GM10847 (cell line): ENCODE measurements at regions not wholly inside any gene's neighbourhood (a gene's known extent, or its start where the extent isn't known, plus 50 kb on each side); places are given as distances from the start of the nearest gene placed in this dataset.

Experiments used
- POLR2A ChIP-seq: IDR thresholded peaks from 2 replicates; pipeline ENCODE4 v1.6.1; 2011; ENCODE audit not compliant: insufficient read length; ENCODE audit errors: extremely low read depth

GRCh38 chr22:22697377-22698117 lies 53.1 kb downstream of the GGTLC2 start:
- TF ChIP-seq POLR2A: no peak

- TF ChIP-seq POLR2A: no peak
Observed at GRCh38 chr22:22698263-22698750, 53.9 kb downstream of the GGTLC2 start.

GRCh38 chr22:22700631-22701030 lies 56.2 kb downstream of the GGTLC2 start:
- no peak for TF ChIP-seq POLR2A

- no peak for TF ChIP-seq POLR2A
Observed at GRCh38 chr22:22702237-22703202, 58.1 kb downstream of the GGTLC2 start.

- no peak for TF ChIP-seq POLR2A
Observed at GRCh38 chr22:22703203-22703570, 58.8 kb downstream of the GGTLC2 start.

- no peak for TF ChIP-seq POLR2A
Observed at GRCh38 chr22:22703715-22704114, 59.3 kb downstream of the GGTLC2 start.

- no peak for TF ChIP-seq POLR2A
Observed at GRCh38 chr22:22704156-22704946, 59.9 kb downstream of the GGTLC2 start.

GRCh38 chr22:22705328-22706100 lies 61.1 kb downstream of the GGTLC2 start:
- TF ChIP-seq POLR2A: no peak

- TF ChIP-seq POLR2A: no peak
Observed at GRCh38 chr22:22706253-22706915, 62.0 kb downstream of the GGTLC2 start.

GRCh38 chr22:22709719-22710445 lies 65.5 kb downstream of the GGTLC2 start:
- TF ChIP-seq POLR2A: no peak

- TF ChIP-seq POLR2A: no peak
Observed at GRCh38 chr22:22710719-22711531, 66.5 kb downstream of the GGTLC2 start.

GRCh38 chr22:22711532-22711913 lies 67.1 kb downstream of the GGTLC2 start:
- no peak for TF ChIP-seq POLR2A
